Sigmoid colon (tissue), 4 donors: ENCODE measurements at regions not wholly inside any gene's neighbourhood (a gene's known extent, or its start where the extent isn't known, plus 50 kb on each side); places are given as distances from the start of the nearest gene placed in this dataset.

Experiments used
- POLR2A ChIP-seq, 2 donors: fragments of 450-650 bp; IDR thresholded peaks; one replicate each; pipeline ENCODE4 v1.6.1; 2016; ENCODE audit warnings: antibody characterized with exemption in 2 of 2, mild to moderate bottlenecking in 2 of 2, moderate library complexity in 2 of 2
- POLR2AphosphoS5 ChIP-seq, 4 donors: sonication (generic); formaldehyde crosslinking; IDR thresholded peaks; one replicate each; pipeline ENCODE4 v1.6.1; 2017; ENCODE audit warnings: antibody characterized with exemption in 4 of 4
- TF ChIP-seq, protein P1 (sequence below), 4 experiments: fragments of 450-650 bp in 3 of 4; fragments of 200-600 bp in 1 of 4; IDR thresholded peaks; one replicate each; pipeline ENCODE4 v1.5.1; 2016 to 2019; ENCODE audit warnings: antibody characterized with exemption in 4 of 4, mild to moderate bottlenecking in 3 of 4, moderate library complexity in 2 of 4

DNA sequence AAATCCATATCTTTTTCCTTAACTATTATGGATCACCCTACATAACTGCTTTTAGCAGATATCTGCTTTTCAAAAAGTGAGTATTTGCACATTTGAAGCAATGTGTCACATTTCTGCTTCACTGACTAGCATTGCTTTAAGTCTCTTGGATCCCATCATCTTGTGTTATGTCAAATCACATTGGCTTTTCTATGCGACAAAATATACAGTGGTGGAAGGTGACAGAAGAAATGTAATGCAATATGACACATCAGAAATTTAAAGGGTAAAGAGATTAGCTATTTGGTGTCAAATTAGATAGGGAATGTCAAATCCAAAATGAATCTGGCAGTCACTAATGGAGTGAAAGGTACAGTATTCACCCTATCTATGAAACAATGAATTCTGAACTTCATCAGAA lies 1282.1 kb upstream of the PCDH20 start:
- TF ChIP-seq POLR2A (IDR thresholded peaks at IDR 0.05) (no peak), POLR2AphosphoS5 (IDR thresholded peaks at IDR 0.05) (no peak)
- TF ChIP-seq, protein P1, sequence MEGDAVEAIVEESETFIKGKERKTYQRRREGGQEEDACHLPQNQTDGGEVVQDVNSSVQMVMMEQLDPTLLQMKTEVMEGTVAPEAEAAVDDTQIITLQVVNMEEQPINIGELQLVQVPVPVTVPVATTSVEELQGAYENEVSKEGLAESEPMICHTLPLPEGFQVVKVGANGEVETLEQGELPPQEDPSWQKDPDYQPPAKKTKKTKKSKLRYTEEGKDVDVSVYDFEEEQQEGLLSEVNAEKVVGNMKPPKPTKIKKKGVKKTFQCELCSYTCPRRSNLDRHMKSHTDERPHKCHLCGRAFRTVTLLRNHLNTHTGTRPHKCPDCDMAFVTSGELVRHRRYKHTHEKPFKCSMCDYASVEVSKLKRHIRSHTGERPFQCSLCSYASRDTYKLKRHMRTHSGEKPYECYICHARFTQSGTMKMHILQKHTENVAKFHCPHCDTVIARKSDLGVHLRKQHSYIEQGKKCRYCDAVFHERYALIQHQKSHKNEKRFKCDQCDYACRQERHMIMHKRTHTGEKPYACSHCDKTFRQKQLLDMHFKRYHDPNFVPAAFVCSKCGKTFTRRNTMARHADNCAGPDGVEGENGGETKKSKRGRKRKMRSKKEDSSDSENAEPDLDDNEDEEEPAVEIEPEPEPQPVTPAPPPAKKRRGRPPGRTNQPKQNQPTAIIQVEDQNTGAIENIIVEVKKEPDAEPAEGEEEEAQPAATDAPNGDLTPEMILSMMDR (IDR thresholded peaks at IDR 0.05) = no peak
